NB4 (cell line): ENCODE measurements at regions not wholly inside any gene's neighbourhood (a gene's known extent, or its start where the extent isn't known, plus 50 kb on each side); places are given as distances from the start of the nearest gene placed in this dataset.

ENCODE experiments used
- POLR2A ChIP-seq: IDR thresholded peaks from 2 replicates; pipeline ENCODE4 v1.6.1; 2011; ENCODE audit warnings: mild to moderate bottlenecking; ENCODE audit not compliant: insufficient read length; ENCODE audit errors: extremely low read depth
- TF ChIP-seq, protein P1 (sequence below): IDR thresholded peaks from one replicate; pipeline ENCODE4 v1.5.1; 2012; ENCODE audit warnings: low read depth, low read length

DNA sequence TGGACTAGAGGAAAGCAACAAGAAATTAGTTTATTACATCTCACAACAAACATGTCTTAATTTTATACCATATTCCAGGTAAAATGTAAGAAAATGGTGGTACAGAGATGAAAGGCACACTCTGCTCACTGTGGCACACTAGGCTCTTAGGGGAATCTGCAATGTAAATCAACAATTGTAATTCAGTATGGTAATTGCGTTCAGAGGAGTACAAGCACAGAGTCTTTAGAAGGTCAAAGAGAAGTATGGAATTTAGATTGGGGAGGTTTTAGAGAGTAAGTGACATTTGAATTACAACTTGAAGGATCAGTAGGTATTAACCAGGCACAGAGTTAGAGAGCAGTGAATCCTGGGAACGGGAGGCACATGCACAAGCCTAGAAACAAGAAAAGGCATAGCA, 694.0 kb upstream of the USP15 start:
- no peak for TF ChIP-seq POLR2A
- TF ChIP-seq, protein P1, sequence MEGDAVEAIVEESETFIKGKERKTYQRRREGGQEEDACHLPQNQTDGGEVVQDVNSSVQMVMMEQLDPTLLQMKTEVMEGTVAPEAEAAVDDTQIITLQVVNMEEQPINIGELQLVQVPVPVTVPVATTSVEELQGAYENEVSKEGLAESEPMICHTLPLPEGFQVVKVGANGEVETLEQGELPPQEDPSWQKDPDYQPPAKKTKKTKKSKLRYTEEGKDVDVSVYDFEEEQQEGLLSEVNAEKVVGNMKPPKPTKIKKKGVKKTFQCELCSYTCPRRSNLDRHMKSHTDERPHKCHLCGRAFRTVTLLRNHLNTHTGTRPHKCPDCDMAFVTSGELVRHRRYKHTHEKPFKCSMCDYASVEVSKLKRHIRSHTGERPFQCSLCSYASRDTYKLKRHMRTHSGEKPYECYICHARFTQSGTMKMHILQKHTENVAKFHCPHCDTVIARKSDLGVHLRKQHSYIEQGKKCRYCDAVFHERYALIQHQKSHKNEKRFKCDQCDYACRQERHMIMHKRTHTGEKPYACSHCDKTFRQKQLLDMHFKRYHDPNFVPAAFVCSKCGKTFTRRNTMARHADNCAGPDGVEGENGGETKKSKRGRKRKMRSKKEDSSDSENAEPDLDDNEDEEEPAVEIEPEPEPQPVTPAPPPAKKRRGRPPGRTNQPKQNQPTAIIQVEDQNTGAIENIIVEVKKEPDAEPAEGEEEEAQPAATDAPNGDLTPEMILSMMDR: no peak
